Cardiac muscle cell (in vitro differentiated cells and primary cell): ENCODE measurements at regions not wholly inside any gene's neighbourhood (a gene's known extent, or its start where the extent isn't known, plus 50 kb on each side); places are given as distances from the start of the nearest gene placed in this dataset.

Source experiments
- DNase-seq, 2 donors: peaks; one replicate each; pipeline versions ENCODE4 v3.0.0 to v3.0.0-alpha.2; 2010 to 2017; ENCODE audit warnings: low read depth in 1 of 2, low spot score in 1 of 2
- H3K27ac ChIP-seq: fragments of 200-600 bp; sonication (generic); 2 replicates; pipeline ENCODE4 v1.5.1; 2016
- H3K27me3 ChIP-seq: fragments of 200-600 bp; sonication (generic); 2 replicates; pipeline ENCODE4 v1.6.0; 2016; ENCODE audit warnings: control low read depth
- H3K36me3 ChIP-seq: fragments of 200-600 bp; sonication (generic); 2 replicates; pipeline ENCODE4 v1.5.1; 2016; ENCODE audit warnings: control low read depth
- H3K4me1 ChIP-seq: fragments of 200-600 bp; sonication (generic); 2 replicates; pipeline ENCODE4 v1.8.1; 2017; ENCODE audit warnings: low read depth, mild to moderate bottlenecking, mixed run types
- H3K4me3 ChIP-seq: fragments of 200-600 bp; sonication (generic); 2 replicates; pipeline ENCODE4 v1.5.1; 2016; ENCODE audit warnings: mild to moderate bottlenecking
- H3K9me3 ChIP-seq: fragments of 200-600 bp; sonication (generic); 2 replicates; pipeline ENCODE4 v1.5.1; 2017; ENCODE audit warnings: low read depth, mild to moderate bottlenecking, control low read depth
- TF ChIP-seq, protein P1 (sequence below): IDR thresholded peaks from 2 replicates; pipeline ENCODE4 v1.5.1; 2012; ENCODE audit warnings: low read depth, mild to moderate bottlenecking, low read length

DNA sequence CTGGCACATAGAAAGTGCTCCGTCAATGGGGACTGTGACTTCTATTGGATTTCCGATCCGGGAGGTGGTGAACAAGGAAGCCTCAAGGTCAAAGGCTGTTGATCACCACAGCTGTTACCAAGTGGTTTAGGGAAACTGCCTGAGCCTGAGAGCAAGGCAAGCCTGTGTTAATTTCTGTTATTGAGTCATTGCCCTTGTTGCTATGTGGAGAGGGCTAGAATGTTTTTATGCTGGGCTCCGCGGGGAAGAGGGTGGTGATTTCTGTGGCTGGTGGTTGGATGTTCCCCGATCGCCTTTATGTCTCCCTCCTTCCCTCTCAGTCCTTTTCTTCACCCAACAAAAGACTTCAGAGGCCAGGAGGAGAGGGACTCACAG is 108.5 kb upstream of the ALX4 start:
- Histone ChIP-seq H3K36me3 (no peaks in the 10 kb centered on the region), H3K4me1 (no peaks in the 10 kb centered on the region), H3K4me3 (no peak overlapping the region), H3K27ac (no peak overlapping the region), H3K9me3 (no peaks in the 10 kb centered on the region), H3K27me3 (no peaks in the 10 kb centered on the region)
- TF ChIP-seq, protein P1, sequence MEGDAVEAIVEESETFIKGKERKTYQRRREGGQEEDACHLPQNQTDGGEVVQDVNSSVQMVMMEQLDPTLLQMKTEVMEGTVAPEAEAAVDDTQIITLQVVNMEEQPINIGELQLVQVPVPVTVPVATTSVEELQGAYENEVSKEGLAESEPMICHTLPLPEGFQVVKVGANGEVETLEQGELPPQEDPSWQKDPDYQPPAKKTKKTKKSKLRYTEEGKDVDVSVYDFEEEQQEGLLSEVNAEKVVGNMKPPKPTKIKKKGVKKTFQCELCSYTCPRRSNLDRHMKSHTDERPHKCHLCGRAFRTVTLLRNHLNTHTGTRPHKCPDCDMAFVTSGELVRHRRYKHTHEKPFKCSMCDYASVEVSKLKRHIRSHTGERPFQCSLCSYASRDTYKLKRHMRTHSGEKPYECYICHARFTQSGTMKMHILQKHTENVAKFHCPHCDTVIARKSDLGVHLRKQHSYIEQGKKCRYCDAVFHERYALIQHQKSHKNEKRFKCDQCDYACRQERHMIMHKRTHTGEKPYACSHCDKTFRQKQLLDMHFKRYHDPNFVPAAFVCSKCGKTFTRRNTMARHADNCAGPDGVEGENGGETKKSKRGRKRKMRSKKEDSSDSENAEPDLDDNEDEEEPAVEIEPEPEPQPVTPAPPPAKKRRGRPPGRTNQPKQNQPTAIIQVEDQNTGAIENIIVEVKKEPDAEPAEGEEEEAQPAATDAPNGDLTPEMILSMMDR: no peak
- no peak for DNase-seq

DNA sequence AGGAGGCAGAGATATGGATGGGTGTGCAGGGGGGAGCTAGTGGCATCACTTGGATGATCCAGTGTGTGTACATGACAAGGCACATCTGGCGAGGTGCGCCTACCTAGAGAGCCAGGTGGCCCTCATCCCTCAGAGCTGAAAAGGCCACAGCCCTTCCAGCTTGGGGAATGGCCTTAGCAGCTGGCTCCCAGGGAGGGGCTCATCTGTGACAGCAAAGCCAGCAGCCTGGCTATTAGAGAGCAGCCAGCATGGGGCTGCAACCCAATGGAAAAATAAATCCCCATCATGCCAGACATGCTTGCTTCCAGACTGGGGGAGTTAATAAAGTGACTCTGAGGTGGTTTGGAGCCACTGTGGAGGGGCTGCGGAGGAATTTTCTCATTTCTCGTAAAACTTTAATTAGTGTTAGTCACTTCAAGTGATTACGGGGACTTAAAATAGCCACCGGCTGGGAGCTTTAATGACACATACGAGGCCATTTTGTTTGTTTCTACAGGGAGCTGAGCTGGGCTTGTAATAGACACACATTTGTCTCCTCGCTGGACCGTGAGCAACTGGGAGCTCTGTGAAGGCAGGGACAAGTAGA is 111.2 kb upstream of the ALX4 start:
- no peak overlapping the region for H3K27ac ChIP-seq
- no peaks in the 10 kb centered on the region for H3K4me1 ChIP-seq
- DNase-seq: no peak
- H3K36me3 ChIP-seq: no peaks in the 10 kb centered on the region
- TF ChIP-seq, protein P1: no peak
- H3K9me3 ChIP-seq: no peaks in the 10 kb centered on the region
- H3K4me3 ChIP-seq: no peak overlapping the region
- H3K27me3 ChIP-seq: no peaks in the 10 kb centered on the region

DNA sequence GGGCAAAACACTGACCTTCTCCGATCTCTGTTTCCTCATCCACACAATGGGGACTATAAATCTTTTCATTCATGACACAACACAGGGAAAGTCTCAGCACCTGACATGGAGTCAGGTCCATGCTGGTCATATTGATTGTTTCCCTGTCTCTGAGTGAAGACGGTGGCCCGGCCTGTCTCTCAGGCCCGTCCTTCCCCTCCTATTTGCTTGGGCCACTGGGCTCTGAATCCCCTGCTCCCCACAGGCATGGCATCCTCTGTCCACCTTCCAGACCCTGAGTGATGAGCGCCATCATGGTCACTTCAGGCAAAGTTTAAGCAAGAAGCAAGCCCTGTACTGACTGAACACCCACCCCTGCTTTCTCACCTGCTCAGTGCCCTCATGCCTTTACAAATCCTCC is 113.3 kb upstream of the ALX4 start:
- no peak for DNase-seq
- H3K27me3 ChIP-seq: no peaks in the 10 kb centered on the region
- TF ChIP-seq, protein P1: no peak
- H3K4me3 ChIP-seq: no peak overlapping the region
- no peaks in the 10 kb centered on the region for H3K9me3 ChIP-seq
- H3K27ac ChIP-seq: no peak overlapping the region
- H3K36me3 ChIP-seq: no peaks in the 10 kb centered on the region
- no peaks in the 10 kb centered on the region for H3K4me1 ChIP-seq

DNA sequence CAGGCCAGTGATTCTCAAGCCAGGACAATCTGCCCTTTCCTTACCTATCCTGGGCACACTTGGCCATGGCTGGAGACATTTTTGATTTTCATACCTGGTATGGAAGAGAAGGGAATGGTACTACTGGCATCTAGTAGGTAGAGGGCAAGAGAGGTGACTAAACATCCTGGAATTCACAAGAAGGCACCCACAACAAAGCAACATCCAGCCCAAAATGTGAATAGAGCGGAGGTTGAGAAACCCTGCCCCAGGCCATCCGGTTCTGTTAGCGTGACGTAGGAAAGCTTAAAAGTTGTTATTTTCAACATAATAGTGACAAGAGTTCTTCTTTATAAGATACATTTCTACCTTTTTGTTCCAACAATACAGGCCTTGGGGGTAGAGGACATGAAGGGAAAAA is 114.9 kb upstream of the ALX4 start:
- Histone ChIP-seq H3K4me3 (no peak overlapping the region), H3K27ac (no peak overlapping the region), H3K9me3 (no peaks in the 10 kb centered on the region), H3K36me3 (no peaks in the 10 kb centered on the region), H3K27me3 (no peaks in the 10 kb centered on the region), H3K4me1 (no peaks in the 10 kb centered on the region)
- TF ChIP-seq, protein P1: no peak
- DNase-seq: no peak

DNA sequence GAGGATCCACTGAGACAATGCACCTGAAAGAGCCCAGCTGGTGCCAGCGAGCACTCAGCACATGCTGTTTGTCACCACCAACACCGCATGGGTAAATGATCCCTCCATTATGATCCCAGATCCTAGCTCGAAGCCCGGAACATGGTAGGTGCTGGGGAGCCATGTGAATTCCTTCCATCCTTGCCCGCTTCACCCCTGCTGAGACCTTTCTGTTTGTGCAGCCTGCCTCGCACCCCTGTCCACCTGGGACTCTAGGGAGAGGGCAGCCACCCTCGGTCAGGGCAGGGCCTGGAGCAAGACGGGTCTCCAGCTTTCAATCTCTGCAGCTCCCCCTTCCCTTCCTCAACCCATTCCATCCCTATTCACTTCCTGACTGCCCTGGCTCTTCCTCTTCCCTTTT is 116.2 kb upstream of the ALX4 start:
- no peak overlapping the region for H3K4me3 ChIP-seq
- TF ChIP-seq, protein P1: no peak
- H3K27ac ChIP-seq: no peak overlapping the region
- DNase-seq: no peak
- no peaks in the 10 kb centered on the region for H3K27me3 ChIP-seq
- no peaks in the 10 kb centered on the region for H3K9me3 ChIP-seq
- H3K4me1 ChIP-seq: no peaks in the 10 kb centered on the region
- H3K36me3 ChIP-seq: no peaks in the 10 kb centered on the region

DNA sequence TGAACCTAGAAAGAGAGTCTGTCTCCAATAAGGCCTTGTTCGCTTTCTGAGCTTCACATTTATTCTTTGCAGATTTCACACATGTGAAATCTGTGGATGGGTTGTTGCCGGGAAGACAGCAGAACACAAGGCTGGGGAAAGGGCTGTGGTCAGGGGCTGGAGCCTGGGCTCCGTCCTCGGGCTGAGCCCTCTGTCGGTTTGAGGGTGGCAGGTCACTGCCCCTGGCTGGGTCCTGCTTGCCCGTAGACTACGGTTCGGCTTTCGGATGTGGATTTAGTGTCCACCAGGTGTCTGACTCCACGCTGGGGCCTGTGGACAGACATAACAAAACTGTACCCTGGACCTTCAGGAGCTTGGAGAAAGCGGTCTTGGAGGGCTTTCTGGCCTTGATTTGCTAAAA is 117.0 kb upstream of the ALX4 start:
- TF ChIP-seq, protein P1: no peak
- Histone ChIP-seq H3K36me3 (no peaks in the 10 kb centered on the region), H3K9me3 (no peaks in the 10 kb centered on the region), H3K4me3 (no peak overlapping the region), H3K27ac (no peak overlapping the region), H3K4me1 (no peaks in the 10 kb centered on the region), H3K27me3 (no peaks in the 10 kb centered on the region)
- no peak for DNase-seq
